ENCODE measurements at regions not wholly inside any gene's neighbourhood (a gene's known extent, or its start where the extent isn't known, plus 50 kb on each side); places are given as distances from the start of the nearest gene placed in this dataset.

DNA sequence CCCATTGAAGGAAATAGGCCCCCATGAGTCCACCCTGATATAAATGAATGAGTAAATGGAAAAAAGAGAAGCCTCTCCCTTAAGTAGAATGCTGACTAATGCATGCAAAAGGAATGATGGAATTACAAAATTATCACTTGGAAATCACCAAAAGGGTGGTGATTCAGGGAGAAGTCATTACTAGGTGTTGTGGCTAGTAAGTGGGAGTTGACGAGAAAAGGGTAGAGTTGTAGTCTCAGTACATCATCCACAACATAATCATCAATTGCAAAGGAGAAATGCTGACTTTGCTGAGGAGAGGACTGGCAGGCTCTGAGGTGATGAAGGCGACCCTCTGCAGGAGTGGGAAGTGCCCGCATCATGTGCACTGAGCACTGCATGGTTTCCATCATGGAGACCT is 201.5 kb upstream of the S1PR3 start:
- CTCF ChIA-PET: no interaction called here
- H3K4me3 Mint-ChIP-seq: no peak overlapping the region
- no peaks in the 10 kb centered on the region for H3K36me3 Mint-ChIP-seq
- no peaks in the 10 kb centered on the region for H3K27me3 Mint-ChIP-seq (ENCODE audit: low read depth)
- H3K4me1 Mint-ChIP-seq: no peaks in the 10 kb centered on the region
- TF ChIP-seq ZNF263 (CRISPR knock-in tag; IDR thresholded peaks at IDR 0.05; ENCODE audit: low read depth): no peak
- no peak for TF ChIP-seq PRRX2 (CRISPR knock-in tag; IDR thresholded peaks at IDR 0.05)
- no peak for TF ChIP-seq FOXJ3 (CRISPR knock-in tag; IDR thresholded peaks at IDR 0.05; ENCODE audit: borderline replicate concordance)
- H3K9me3 Mint-ChIP-seq: no peaks in the 10 kb centered on the region
- POLR2A ChIA-PET: no interaction called here
- ATAC-seq (no peak), DNase-seq (ENCODE audit: low spot score) (no peak)
- H3K27ac Mint-ChIP-seq: no peak overlapping the region

- POLR2A ChIA-PET: interaction anchor here (0.5 kb wide), 1 partner anchor 14 kb away, joined by 3 read pairs; no protein-coding TSS in a partner anchor
- H3K36me3 Mint-ChIP-seq: no peaks in the 10 kb centered on the region
- no peak for TF ChIP-seq GTF2I (CRISPR knock-in tag; conservative IDR thresholded peaks at IDR 0.05)
- no peak for TF ChIP-seq NR3C1 (CRISPR knock-in tag; conservative IDR thresholded peaks at IDR 0.05; ENCODE audit: low read depth)
- no peak overlapping the region for H3K27ac Mint-ChIP-seq
- no peak overlapping the region for H3K4me3 Mint-ChIP-seq
- no peaks in the 10 kb centered on the region for H3K4me1 Mint-ChIP-seq
- CTCF ChIA-PET: interaction anchor here (0.6 kb wide), 1 partner anchor 13 kb away, joined by 4 read pairs; no protein-coding TSS in a partner anchor
- no peak for ATAC-seq
- H3K9me3 Mint-ChIP-seq: peaks cover 6% of the 10 kb centered on the region
- no peak for DNase-seq (ENCODE audit: low spot score)
- H3K27me3 Mint-ChIP-seq (ENCODE audit: low read depth): no peaks in the 10 kb centered on the region
Observed at GRCh38 chr9:88791105-88791805, 200.0 kb upstream of the S1PR3 start.

DNA sequence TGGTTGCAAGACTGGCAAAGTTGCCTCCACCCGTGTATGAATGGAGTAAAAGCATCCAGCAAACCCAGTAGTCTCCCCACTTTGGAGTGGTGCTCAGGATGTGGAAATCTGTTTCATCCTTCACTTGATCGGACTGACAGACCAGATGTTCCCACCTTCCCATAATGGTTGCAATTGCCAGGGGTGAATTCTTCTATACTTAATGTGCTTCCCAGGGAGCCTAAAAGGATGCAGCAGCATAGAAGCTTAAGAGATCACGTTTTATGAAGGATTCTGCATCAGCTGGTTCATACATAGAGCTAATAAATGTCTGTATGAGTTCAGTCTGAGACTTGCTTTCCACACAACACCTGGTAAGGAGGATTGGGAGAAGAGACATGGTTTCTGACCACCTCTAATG is 198.8 kb upstream of the S1PR3 start:
- ChIA-PET CTCF (no interaction called here), POLR2A (no interaction called here)
- no peak for TF ChIP-seq ESRRA (CRISPR knock-in tag; IDR thresholded peaks at IDR 0.05; ENCODE audit: borderline replicate concordance)
- TF ChIP-seq IRF1 (CRISPR knock-in tag; IDR thresholded peaks at IDR 0.05): no peak
- no peak for TF ChIP-seq MXD4 (CRISPR knock-in tag; IDR thresholded peaks at IDR 0.05; ENCODE audit: borderline replicate concordance)
- TF ChIP-seq TEAD1 (CRISPR knock-in tag; IDR thresholded peaks at IDR 0.05): no peak
- Mint-ChIP-seq H3K27ac (no peak overlapping the region), H3K9me3 (peaks cover 13% of the 10 kb centered on the region), H3K4me1 (no peaks in the 10 kb centered on the region), H3K4me3 (no peak overlapping the region), H3K36me3 (no peaks in the 10 kb centered on the region), H3K27me3 (ENCODE audit: low read depth) (no peaks in the 10 kb centered on the region)
- DNase-seq (ENCODE audit: low spot score) (no peak), ATAC-seq (no peak)

DNA sequence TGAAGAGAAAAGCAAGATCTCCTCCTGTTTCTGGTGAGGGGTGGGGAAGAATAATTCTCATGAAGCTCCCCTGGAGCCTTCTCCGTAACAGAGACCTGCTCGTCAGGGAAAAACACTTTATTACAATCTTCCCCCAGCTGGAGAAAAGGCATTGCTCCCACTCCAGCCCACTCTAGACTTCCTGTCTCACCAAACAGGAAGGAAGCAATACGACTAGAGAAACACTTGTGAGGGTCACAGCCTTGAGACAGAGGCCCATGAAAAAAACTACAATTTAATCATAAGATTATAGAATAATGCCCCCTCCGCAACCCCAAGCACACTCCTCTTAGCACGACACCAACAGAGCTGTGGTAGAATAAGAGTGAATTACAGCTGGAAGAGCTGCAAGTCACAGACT is 197.2 kb upstream of the S1PR3 start:
- Mint-ChIP-seq H3K4me3 (no peak overlapping the region), H3K27ac (no peak overlapping the region), H3K4me1 (no peaks in the 10 kb centered on the region), H3K27me3 (ENCODE audit: low read depth) (no peaks in the 10 kb centered on the region), H3K36me3 (no peaks in the 10 kb centered on the region), H3K9me3 (peaks cover 16% of the 10 kb centered on the region)
- CTCF ChIA-PET: no interaction called here
- DNase-seq (ENCODE audit: low spot score) (no peak), ATAC-seq (no peak)
- POLR2A ChIA-PET: no interaction called here
- TF ChIP-seq, protein P1, sequence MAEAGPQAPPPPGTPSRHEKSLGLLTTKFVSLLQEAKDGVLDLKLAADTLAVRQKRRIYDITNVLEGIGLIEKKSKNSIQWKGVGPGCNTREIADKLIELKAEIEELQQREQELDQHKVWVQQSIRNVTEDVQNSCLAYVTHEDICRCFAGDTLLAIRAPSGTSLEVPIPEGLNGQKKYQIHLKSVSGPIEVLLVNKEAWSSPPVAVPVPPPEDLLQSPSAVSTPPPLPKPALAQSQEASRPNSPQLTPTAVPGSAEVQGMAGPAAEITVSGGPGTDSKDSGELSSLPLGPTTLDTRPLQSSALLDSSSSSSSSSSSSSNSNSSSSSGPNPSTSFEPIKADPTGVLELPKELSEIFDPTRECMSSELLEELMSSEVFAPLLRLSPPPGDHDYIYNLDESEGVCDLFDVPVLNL (CRISPR knock-in tag; IDR thresholded peaks at IDR 0.05; ENCODE audit: borderline replicate concordance, low read depth): no peak
- TF ChIP-seq CBFB (CRISPR knock-in tag; IDR thresholded peaks at IDR 0.05; ENCODE audit: low read depth) (no peak), ATF3 (CRISPR knock-in tag; conservative IDR thresholded peaks at IDR 0.05) (no peak), ZNF671 (CRISPR knock-in tag; IDR thresholded peaks at IDR 0.05) (no peak), ZBTB21 (CRISPR knock-in tag; IDR thresholded peaks at IDR 0.05; ENCODE audit: borderline replicate concordance) (no peak), TP53 (CRISPR knock-in tag; IDR thresholded peaks at IDR 0.05) (no peak), ZNF423 (CRISPR knock-in tag; IDR thresholded peaks at IDR 0.05) (no peak), ZSCAN18 (CRISPR knock-in tag; IDR thresholded peaks at IDR 0.05) (no peak), MLX (CRISPR knock-in tag; IDR thresholded peaks at IDR 0.05) (no peak), TEAD1 (CRISPR knock-in tag; IDR thresholded peaks at IDR 0.05) (no peak)
- TF ChIP-seq, protein P2, sequence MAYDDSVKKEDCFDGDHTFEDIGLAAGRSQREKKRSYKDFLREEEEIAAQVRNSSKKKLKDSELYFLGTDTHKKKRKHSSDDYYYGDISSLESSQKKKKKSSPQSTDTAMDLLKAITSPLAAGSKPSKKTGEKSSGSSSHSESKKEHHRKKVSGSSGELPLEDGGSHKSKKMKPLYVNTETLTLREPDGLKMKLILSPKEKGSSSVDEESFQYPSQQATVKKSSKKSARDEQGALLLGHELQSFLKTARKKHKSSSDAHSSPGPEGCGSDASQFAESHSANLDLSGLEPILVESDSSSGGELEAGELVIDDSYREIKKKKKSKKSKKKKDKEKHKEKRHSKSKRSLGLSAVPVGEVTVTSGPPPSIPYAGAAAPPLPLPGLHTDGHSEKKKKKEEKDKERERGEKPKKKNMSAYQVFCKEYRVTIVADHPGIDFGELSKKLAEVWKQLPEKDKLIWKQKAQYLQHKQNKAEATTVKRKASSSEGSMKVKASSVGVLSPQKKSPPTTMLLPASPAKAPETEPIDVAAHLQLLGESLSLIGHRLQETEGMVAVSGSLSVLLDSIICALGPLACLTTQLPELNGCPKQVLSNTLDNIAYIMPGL (CRISPR knock-in tag; IDR thresholded peaks at IDR 0.05): no peak
- TF ChIP-seq, protein P3, sequence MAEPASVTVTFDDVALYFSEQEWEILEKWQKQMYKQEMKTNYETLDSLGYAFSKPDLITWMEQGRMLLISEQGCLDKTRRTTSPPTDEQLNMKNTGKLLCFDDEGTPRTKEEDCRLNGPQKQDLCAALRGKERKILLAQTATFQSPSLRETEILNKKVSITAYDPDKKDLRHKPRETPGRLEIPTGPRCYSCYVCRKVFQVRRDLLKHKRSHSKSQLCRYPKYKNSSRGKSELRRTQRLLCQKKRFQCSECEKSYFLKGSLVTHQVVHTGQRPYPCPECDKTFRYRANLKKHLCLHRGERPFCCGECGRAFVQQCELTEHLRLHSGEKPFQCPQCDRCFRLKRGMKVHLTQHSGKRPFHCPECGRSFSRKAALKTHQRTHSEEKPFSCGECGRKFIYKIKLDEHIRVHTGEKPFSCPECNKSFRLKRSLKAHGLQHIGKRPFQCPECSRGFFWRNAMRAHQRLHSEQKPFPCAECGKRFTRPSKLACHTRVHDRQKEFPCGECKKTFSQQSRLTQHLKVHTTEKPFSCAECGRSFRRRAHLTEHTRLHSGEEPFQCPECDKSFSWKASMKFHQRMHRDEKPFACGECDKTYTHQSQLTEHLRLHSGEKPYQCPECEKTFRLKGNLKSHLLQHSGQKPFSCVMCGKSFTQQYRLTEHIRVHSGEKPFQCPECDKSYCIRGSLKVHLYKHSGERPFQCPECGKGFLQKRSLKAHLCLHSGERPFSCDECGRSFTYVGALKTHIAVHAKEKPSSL (CRISPR knock-in tag; conservative IDR thresholded peaks at IDR 0.05): no peak

Measured in WTC11 (cell line).